ENCODE measurements at regions not wholly inside any gene's neighbourhood (a gene's known extent, or its start where the extent isn't known, plus 50 kb on each side); places are given as distances from the start of the nearest gene placed in this dataset.

DNA sequence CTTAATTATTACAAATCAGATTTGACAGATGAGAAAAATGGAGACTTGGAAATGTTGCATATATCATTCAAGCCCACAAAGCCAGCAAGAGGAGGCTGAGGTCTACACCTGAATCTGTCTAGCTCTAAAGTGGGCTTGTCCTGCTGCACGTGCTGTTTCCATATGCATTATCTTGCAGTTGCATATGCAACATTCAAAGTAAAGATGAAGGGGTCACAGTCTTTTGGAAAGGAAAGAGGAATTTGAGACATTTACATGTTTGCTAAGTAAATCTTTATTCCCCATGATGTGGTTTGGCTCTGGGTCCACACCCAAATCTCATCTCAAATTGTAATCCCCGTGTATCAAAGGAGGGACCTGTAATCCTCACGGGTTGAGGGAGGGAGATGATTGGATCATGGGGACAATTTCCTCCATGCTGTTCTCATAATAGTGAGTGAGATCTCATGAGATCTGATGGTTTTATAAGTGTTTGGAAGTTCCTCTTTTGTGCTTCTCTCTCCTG, 98.3 kb downstream of the BACH1 start:
- Histone ChIP-seq H3K27ac (ENCODE audit: low read depth, low read length) (no peak overlapping the region), H2BK5ac (ENCODE audit: low read depth, low read length) (no peak overlapping the region), H4K5ac (ENCODE audit: insufficient read length, low read depth, low read length) (no peak overlapping the region), H3K79me2 (ENCODE audit: control insufficient read depth in 1 of 2, insufficient read depth in 2 of 2, low read length in 2 of 2) (no peaks in the 10 kb centered on the region), H2AFZ (ENCODE audit: low read length) (no peak overlapping the region), H3K4me3 (ENCODE audit: extremely low read depth in 1 of 4, insufficient read depth in 2 of 4, low read depth in 3 of 4, low read length in 4 of 4) (no peak overlapping the region), H3K14ac (ENCODE audit: insufficient read length) (no peak overlapping the region), H3K4ac (replicated peaks; ENCODE audit: insufficient read length, low read depth, low read length) (no peak overlapping the region), H3K36me3 (ENCODE audit: control insufficient read depth in 2 of 4, insufficient read depth in 4 of 4, low read length in 3 of 4) (peaks cover 0 to 7% (median 0%) of the 10 kb centered on the region in 4 experiments; a peak in 1 of 8 replicates), H4K91ac (replicated peaks; ENCODE audit: insufficient read length, low read length) (no peak overlapping the region), H3K4me1 (replicated peaks in 1 of 4; ENCODE audit: control insufficient read depth in 3 of 4, insufficient read depth in 4 of 4, low read length in 3 of 4) (no peaks in the 10 kb centered on the region), H2BK12ac (ENCODE audit: low read depth, low read length) (no peak overlapping the region), H4K8ac (ENCODE audit: extremely low read depth, insufficient read depth, low read length) (no peak overlapping the region), H3K56ac (replicated peaks; ENCODE audit: insufficient read length, low read depth, low read length) (no peak overlapping the region), H3K9ac (replicated peaks in 1 of 4; ENCODE audit: extremely low read depth in 1 of 4, low read depth in 3 of 4, low read length in 3 of 4) (no peak overlapping the region), H2BK120ac (replicated peaks; ENCODE audit: low read depth, low read length) (no peak overlapping the region), H2BK15ac (ENCODE audit: low read length) (no peak overlapping the region), H3K9me3 (ENCODE audit: insufficient read depth in 2 of 2, low read depth in 1 of 2, low read length in 1 of 2) (peaks cover 8% of the 10 kb centered on the region in 2 experiments; a peak in 2 of 4 replicates), H3K4me2 (ENCODE audit: insufficient read depth in 1 of 2, low read depth in 2 of 2, low read length in 2 of 2) (no peak overlapping the region), H3K79me1 (ENCODE audit: low read depth, low read length) (no peaks in the 10 kb centered on the region), H2AK5ac (ENCODE audit: low read depth, low read length) (no peak overlapping the region), H3K23ac (ENCODE audit: insufficient read length) (no peak overlapping the region), H3K27me3 (replicated peaks in 1 of 4; ENCODE audit: control insufficient read depth in 3 of 4, extremely low read depth in 1 of 4, insufficient read depth in 3 of 4, low read length in 3 of 4) (no peaks in the 10 kb centered on the region), H3K18ac (ENCODE audit: extremely low read depth, low read length) (no peak overlapping the region), H3K23me2 (ENCODE audit: low read depth, low read length) (no peaks in the 10 kb centered on the region), H4K20me1 (replicated peaks in 1 of 2; ENCODE audit: control insufficient read depth in 1 of 2, insufficient read depth in 2 of 2, low read length in 2 of 2) (no peaks in the 10 kb centered on the region), H2BK20ac (ENCODE audit: low read length) (no peak overlapping the region)
- DNase-seq (ENCODE audit: low read depth in 1 of 2, low spot score in 2 of 2): no peak
- CTCF ChIA-PET (ENCODE audit: partially characterized antibody): no interaction called here
- POLR2A ChIA-PET (ENCODE audit: partially characterized antibody): no interaction called here
- 89% methylated on average over 3 of the region's 3 CpGs; no CpG with 5 or more reads in 1 of the 2 experiments for WGBS, 2 experiments (ENCODE audit: extremely low coverage in 1 of 2, insufficient coverage in 1 of 2, insufficient read length in 1 of 2, insufficient replicate concordance in 2 of 2, low coverage in 1 of 2, low lambda C conversion rate in 2 of 2, missing lambda C conversion rate in 1 of 2)
- no peak for FAIRE-seq
- TF ChIP-seq CBX8 (IDR thresholded peaks at IDR 0.05; ENCODE audit: borderline replicate concordance, low read depth, low read length) (no peak), NRF1 (IDR thresholded peaks at IDR 0.05; ENCODE audit: low read depth, low read length) (no peak), TAF7 (optimal IDR thresholded peaks at IDR 0.05; ENCODE audit: borderline replicate concordance, low read depth, low read length) (no peak), PHF8 (conservative IDR thresholded peaks at IDR 0.05; ENCODE audit: low read depth, low read length) (no peak), RAD21 (IDR thresholded peaks at IDR 0.05 in 1 of 2, conservative IDR thresholded peaks at IDR 0.05 in 1 of 2; ENCODE audit: low read depth in 2 of 2, low read length in 2 of 2) (no peak), HDAC6 (IDR thresholded peaks at IDR 0.05; ENCODE audit: low read depth, low read length) (no peak), TEAD4 (IDR thresholded peaks at IDR 0.05; ENCODE audit: low read depth, low read length) (no peak), EP300 (IDR thresholded peaks at IDR 0.05; ENCODE audit: borderline replicate concordance in 1 of 2, low read depth in 2 of 2, low read length in 2 of 2) (no peak), GABPA (IDR thresholded peaks at IDR 0.05; ENCODE audit: borderline replicate concordance, insufficient read depth, low read length) (no peak), EZH2 (IDR thresholded peaks at IDR 0.05; ENCODE audit: low read depth, low read length, severe bottlenecking) (no peak), BACH1 (IDR thresholded peaks at IDR 0.05; ENCODE audit: low read length) (no peak)
- TF ChIP-seq, protein P1, sequence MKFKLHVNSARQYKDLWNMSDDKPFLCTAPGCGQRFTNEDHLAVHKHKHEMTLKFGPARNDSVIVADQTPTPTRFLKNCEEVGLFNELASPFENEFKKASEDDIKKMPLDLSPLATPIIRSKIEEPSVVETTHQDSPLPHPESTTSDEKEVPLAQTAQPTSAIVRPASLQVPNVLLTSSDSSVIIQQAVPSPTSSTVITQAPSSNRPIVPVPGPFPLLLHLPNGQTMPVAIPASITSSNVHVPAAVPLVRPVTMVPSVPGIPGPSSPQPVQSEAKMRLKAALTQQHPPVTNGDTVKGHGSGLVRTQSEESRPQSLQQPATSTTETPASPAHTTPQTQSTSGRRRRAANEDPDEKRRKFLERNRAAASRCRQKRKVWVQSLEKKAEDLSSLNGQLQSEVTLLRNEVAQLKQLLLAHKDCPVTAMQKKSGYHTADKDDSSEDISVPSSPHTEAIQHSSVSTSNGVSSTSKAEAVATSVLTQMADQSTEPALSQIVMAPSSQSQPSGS (IDR thresholded peaks at IDR 0.05; ENCODE audit: low read length): no peak

Measured in H1 (cell line).